Right lobe of liver (tissue), 4 donors: ENCODE measurements at regions not wholly inside any gene's neighbourhood (a gene's known extent, or its start where the extent isn't known, plus 50 kb on each side); places are given as distances from the start of the nearest gene placed in this dataset.

Experiments used
- POLR2A ChIP-seq: fragments of 450-650 bp; IDR thresholded peaks from one replicate; pipeline ENCODE4 v1.6.1; 2017; ENCODE audit warnings: antibody characterized with exemption, mild to moderate bottlenecking
- TF ChIP-seq, protein P1 (sequence below), 4 donors: fragments of 200-600 bp in 3 of 4; fragments of 450-650 bp in 1 of 4; IDR thresholded peaks; one replicate each; pipeline versions ENCODE4 v1.5.1 to v1.8.0; 2016 to 2022; ENCODE audit warnings: antibody characterized with exemption in 4 of 4, mild to moderate bottlenecking in 2 of 4
- donor health status: DM: no; HTN: no; CAD: no.
- donor health status: DM: no; HTN: no; CAD: no.
- donor health status: DM: no; HTN: yes; CAD: no.

DNA sequence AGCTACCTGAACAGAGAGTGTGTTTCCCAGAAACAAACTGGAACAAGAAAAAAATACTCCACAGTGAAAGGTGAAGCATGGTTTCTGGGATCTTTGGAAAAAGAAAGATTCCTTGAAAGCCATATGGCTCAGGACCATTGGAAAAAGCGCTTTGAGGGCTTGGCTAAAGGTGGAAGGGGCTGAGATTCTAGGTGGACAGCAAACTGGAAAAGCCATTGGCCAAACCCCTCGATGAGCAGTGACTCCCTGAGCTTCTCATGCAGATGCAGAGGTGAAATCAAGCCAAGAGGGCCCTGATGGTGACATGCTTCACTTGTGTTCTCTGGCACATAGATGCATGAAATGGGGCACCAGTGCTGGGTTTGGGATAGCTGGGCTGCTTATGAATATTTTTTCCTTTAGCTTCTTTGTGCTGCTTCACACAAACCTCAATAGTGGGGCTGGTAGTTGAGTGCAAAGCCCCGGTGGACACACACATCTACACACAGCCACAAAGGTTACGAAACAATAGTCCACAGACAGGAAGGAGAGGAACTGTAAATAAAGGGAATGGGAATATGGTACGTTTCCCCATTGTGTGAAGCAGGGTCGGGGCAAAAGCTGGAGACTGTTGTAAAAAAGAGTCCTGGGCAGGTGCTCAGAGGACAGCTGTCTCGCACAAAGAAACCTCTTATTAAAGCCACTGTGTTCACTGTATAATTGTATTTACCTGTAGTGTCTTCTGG is 117.8 kb downstream of the FOXA2 start:
- TF ChIP-seq, protein P1, sequence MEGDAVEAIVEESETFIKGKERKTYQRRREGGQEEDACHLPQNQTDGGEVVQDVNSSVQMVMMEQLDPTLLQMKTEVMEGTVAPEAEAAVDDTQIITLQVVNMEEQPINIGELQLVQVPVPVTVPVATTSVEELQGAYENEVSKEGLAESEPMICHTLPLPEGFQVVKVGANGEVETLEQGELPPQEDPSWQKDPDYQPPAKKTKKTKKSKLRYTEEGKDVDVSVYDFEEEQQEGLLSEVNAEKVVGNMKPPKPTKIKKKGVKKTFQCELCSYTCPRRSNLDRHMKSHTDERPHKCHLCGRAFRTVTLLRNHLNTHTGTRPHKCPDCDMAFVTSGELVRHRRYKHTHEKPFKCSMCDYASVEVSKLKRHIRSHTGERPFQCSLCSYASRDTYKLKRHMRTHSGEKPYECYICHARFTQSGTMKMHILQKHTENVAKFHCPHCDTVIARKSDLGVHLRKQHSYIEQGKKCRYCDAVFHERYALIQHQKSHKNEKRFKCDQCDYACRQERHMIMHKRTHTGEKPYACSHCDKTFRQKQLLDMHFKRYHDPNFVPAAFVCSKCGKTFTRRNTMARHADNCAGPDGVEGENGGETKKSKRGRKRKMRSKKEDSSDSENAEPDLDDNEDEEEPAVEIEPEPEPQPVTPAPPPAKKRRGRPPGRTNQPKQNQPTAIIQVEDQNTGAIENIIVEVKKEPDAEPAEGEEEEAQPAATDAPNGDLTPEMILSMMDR (IDR thresholded peaks at IDR 0.05), result no peak
- TF ChIP-seq POLR2A, result no peak
